ENCODE measurements at regions not wholly inside any gene's neighbourhood (a gene's known extent, or its start where the extent isn't known, plus 50 kb on each side); places are given as distances from the start of the nearest gene placed in this dataset.

GRCh38 chrX:747176-747575 lies 116.6 kb downstream of the SHOX start:
- TF ChIP-seq CTCF (conservative IDR thresholded peaks at IDR 0.05; ENCODE audit: low read depth, low read length) (no peak), EZH2 (IDR thresholded peaks at IDR 0.05; ENCODE audit: low read length, unreplicated experiment) (no peak)

Measured in PC-3 (cell line).